ENCODE measurements at regions not wholly inside any gene's neighbourhood (a gene's known extent, or its start where the extent isn't known, plus 50 kb on each side); places are given as distances from the start of the nearest gene placed in this dataset.

- H3K9me3 ChIP-seq, result no peaks in the 10 kb centered on the region
- intact Hi-C loops (cut with DNase I; ENCODE audit: low total_unique reads), result no loop called here
- no peaks in the 10 kb centered on the region for H3K36me3 ChIP-seq
- DNase-seq (ENCODE audit: low spot score in 2 of 2), result no peak
- H3K4me3 ChIP-seq, result no peak overlapping the region
- no peak for TF ChIP-seq CTCF (IDR thresholded peaks at IDR 0.05)
- TF ChIP-seq POLR2A (IDR thresholded peaks at IDR 0.05), result no peak
- no peak for TF ChIP-seq POLR2AphosphoS5 (IDR thresholded peaks at IDR 0.05)
- H3K27me3 ChIP-seq, result no peaks in the 10 kb centered on the region
- H3K4me1 ChIP-seq, result no peaks in the 10 kb centered on the region
- H3K27ac ChIP-seq, result no peak overlapping the region
Measured at GRCh38 chr2:217261452-217261851, 401.6 kb upstream of the TNP1 start.

- no peaks in the 10 kb centered on the region for H3K9me3 ChIP-seq
- DNase-seq (ENCODE audit: low spot score in 2 of 2), result no peak
- H3K27ac ChIP-seq, result no peak overlapping the region
- H3K27me3 ChIP-seq, result no peaks in the 10 kb centered on the region
- no peak overlapping the region for H3K4me3 ChIP-seq
- no peaks in the 10 kb centered on the region for H3K4me1 ChIP-seq
- intact Hi-C loops (cut with DNase I; ENCODE audit: low total_unique reads), result no loop called here
- TF ChIP-seq CTCF (IDR thresholded peaks at IDR 0.05) (no peak), POLR2A (IDR thresholded peaks at IDR 0.05) (no peak), POLR2AphosphoS5 (IDR thresholded peaks at IDR 0.05) (no peak)
- no peaks in the 10 kb centered on the region for H3K36me3 ChIP-seq
Measured at GRCh38 chr2:217260441-217261115, 400.7 kb upstream of the TNP1 start.

DNA sequence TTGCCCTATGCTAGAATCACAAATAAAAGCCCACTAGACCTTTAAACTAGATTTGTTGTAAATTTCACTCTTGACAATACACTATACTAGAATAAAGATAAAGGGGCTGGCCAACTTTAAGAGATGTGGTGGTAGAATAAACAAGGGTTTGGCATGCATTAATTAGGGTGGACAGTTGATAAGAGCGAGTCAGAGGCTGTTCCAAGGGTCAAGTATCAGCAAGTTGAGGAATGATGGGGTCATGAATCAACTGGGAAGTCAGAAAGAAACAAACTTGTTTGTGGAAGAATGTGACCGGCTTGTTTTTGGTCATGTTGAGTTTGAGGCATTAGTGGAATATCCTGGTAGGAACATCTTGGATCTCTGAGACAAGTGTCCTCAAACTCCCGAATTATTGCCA lies 398.3 kb upstream of the TNP1 start:
- Histone ChIP-seq H3K4me3 (no peak overlapping the region), H3K36me3 (no peaks in the 10 kb centered on the region), H3K9me3 (no peaks in the 10 kb centered on the region), H3K27me3 (no peaks in the 10 kb centered on the region), H3K4me1 (no peaks in the 10 kb centered on the region), H3K27ac (no peak overlapping the region)
- no peak for TF ChIP-seq POLR2AphosphoS5 (IDR thresholded peaks at IDR 0.05)
- TF ChIP-seq CTCF (IDR thresholded peaks at IDR 0.05), result no peak
- TF ChIP-seq POLR2A (IDR thresholded peaks at IDR 0.05), result no peak
- no peak for DNase-seq (ENCODE audit: low spot score in 2 of 2)
- intact Hi-C loops (cut with DNase I; ENCODE audit: low total_unique reads), result no loop called here

DNA sequence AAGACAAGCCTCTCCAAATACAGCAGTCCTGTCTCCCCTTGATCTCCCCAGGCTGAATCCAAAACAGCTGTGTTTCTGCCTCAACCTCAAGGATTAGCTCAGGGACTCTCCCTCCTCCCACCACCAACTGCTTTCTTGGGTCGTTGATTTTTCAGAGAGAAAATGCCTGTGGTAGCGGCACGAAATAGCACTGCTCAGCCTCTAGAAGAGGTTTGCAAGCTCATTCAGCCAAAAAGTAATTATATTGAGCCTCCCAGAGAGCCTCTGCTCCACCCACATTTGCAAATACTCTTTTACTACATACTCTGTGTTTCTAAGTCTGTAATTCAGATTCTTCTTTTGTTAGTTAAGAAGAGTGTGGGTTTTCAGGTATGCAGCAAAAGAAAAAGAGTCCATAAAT lies 396.4 kb upstream of the TNP1 start:
- Histone ChIP-seq H3K27ac (no peak overlapping the region), H3K4me1 (no peaks in the 10 kb centered on the region), H3K9me3 (no peaks in the 10 kb centered on the region), H3K36me3 (no peaks in the 10 kb centered on the region), H3K27me3 (no peaks in the 10 kb centered on the region), H3K4me3 (no peak overlapping the region)
- no peak for DNase-seq (ENCODE audit: low spot score in 2 of 2)
- intact Hi-C loops (cut with DNase I; ENCODE audit: low total_unique reads), result no loop called here
- TF ChIP-seq POLR2AphosphoS5 (IDR thresholded peaks at IDR 0.05) (no peak), POLR2A (IDR thresholded peaks at IDR 0.05) (no peak), CTCF (IDR thresholded peaks at IDR 0.05) (no peak)

- Histone ChIP-seq H3K27me3 (no peaks in the 10 kb centered on the region), H3K27ac (no peak overlapping the region), H3K9me3 (no peaks in the 10 kb centered on the region), H3K4me1 (no peaks in the 10 kb centered on the region), H3K4me3 (no peak overlapping the region), H3K36me3 (no peaks in the 10 kb centered on the region)
- DNase-seq (ENCODE audit: low spot score in 2 of 2), result no peak
- TF ChIP-seq POLR2A (IDR thresholded peaks at IDR 0.05) (no peak), CTCF (IDR thresholded peaks at IDR 0.05) (no peak)
- intact Hi-C loops (cut with DNase I; ENCODE audit: low total_unique reads), result no loop called here
Measured at GRCh38 chr2:217254111-217254510, 394.2 kb upstream of the TNP1 start.
